Sigmoid colon (tissue), 4 donors: ENCODE measurements at regions not wholly inside any gene's neighbourhood (a gene's known extent, or its start where the extent isn't known, plus 50 kb on each side); places are given as distances from the start of the nearest gene placed in this dataset.

ENCODE experiments used
- EP300 ChIP-seq, 4 donors: sonication (generic); formaldehyde crosslinking; IDR thresholded peaks; one replicate each; pipeline ENCODE4 v1.6.1; 2017; ENCODE audit warnings: antibody characterized with exemption in 4 of 4
- POLR2A ChIP-seq, 2 donors: fragments of 450-650 bp; IDR thresholded peaks; one replicate each; pipeline ENCODE4 v1.6.1; 2016; ENCODE audit warnings: antibody characterized with exemption in 2 of 2, mild to moderate bottlenecking in 2 of 2, moderate library complexity in 2 of 2
- POLR2AphosphoS5 ChIP-seq, 4 donors: sonication (generic); formaldehyde crosslinking; IDR thresholded peaks; one replicate each; pipeline ENCODE4 v1.6.1; 2017; ENCODE audit warnings: antibody characterized with exemption in 4 of 4
- TF ChIP-seq, protein P1 (sequence below), 4 experiments: fragments of 450-650 bp in 3 of 4; fragments of 200-600 bp in 1 of 4; IDR thresholded peaks; one replicate each; pipeline ENCODE4 v1.5.1; 2016 to 2019; ENCODE audit warnings: antibody characterized with exemption in 4 of 4, mild to moderate bottlenecking in 3 of 4, moderate library complexity in 2 of 4

DNA sequence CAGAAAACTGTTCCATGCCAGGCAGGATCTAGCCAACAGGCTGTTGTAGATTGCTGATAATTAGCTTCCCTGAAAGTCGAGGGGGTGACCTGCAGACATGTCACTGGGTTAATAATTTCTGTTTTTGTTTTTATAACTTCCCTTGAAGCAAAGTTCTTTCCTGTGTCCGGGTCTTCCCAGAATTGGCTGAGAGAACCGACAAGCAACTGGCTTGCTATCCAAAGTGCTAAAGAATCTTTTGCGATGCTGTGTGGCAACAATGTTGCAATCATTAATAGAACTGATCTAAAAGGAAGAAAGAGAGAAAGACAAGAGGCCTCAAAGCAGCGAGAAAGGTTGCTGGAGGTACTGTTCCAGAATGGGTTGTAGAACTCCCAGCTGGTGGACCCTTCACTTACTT, 132.1 kb upstream of the DPP6 start:
- TF ChIP-seq, protein P1, sequence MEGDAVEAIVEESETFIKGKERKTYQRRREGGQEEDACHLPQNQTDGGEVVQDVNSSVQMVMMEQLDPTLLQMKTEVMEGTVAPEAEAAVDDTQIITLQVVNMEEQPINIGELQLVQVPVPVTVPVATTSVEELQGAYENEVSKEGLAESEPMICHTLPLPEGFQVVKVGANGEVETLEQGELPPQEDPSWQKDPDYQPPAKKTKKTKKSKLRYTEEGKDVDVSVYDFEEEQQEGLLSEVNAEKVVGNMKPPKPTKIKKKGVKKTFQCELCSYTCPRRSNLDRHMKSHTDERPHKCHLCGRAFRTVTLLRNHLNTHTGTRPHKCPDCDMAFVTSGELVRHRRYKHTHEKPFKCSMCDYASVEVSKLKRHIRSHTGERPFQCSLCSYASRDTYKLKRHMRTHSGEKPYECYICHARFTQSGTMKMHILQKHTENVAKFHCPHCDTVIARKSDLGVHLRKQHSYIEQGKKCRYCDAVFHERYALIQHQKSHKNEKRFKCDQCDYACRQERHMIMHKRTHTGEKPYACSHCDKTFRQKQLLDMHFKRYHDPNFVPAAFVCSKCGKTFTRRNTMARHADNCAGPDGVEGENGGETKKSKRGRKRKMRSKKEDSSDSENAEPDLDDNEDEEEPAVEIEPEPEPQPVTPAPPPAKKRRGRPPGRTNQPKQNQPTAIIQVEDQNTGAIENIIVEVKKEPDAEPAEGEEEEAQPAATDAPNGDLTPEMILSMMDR (IDR thresholded peaks at IDR 0.05), result no peak
- no peak for TF ChIP-seq POLR2AphosphoS5 (IDR thresholded peaks at IDR 0.05)
- no peak for TF ChIP-seq EP300 (IDR thresholded peaks at IDR 0.05)
- TF ChIP-seq POLR2A (IDR thresholded peaks at IDR 0.05), result no peak
